HCT116 (cell line): ENCODE measurements at regions not wholly inside any gene's neighbourhood (a gene's known extent, or its start where the extent isn't known, plus 50 kb on each side); places are given as distances from the start of the nearest gene placed in this dataset.

Experiments used
- ATAC-seq: fragments of 200-7000 bp; cut with Tn5 transposase; 2 replicates; pipeline ENCODE4 v1.9.1; 2020; ENCODE audit warnings: mild to moderate bottlenecking, moderate library complexity
- BruUV-seq: library from RNA; stranded (reverse); fragments of 400-500 nt; replicated peaks from 2 replicates; lab custom pipeline; 2021; lab: Mats Ljungman, UMichigan
- CTCF ChIA-PET: fragments of 300-600 bp; sonication (Branson Sonifier 250); formaldehyde crosslinking; loops from one replicate; lab custom pipeline; 2021; ENCODE audit warnings: antibody characterized with exemption; lab: Charles Lee
- POLR2A ChIA-PET: fragments of 300-600, 350-600 bp; sonication (Branson Sonifier 250); formaldehyde crosslinking; loops from one replicate; lab custom pipeline; 2021; ENCODE audit warnings: antibody characterized with exemption; lab: Charles Lee
- RAD21 ChIA-PET, 2 experiments: fragments of 300-600 bp; sonication (Branson Sonifier 250); formaldehyde crosslinking; loops; one replicate each; lab custom pipeline; 2023; ENCODE audit warnings: low total read pairs in 2 of 2; ENCODE audit not compliant: uncharacterized antibody in 2 of 2, unreplicated experiment in 2 of 2, low non-redundant PET in 1 of 2; lab: Charles Lee
- DNase-seq: peaks from one replicate; pipeline ENCODE4 v3.0.0-alpha.2; 2010; ENCODE audit warnings: low read depth, low spot score
- H2AFZ ChIP-seq: fragments of 200-600 bp; shearing (Covaris generic), sonication (generic); 2 replicates; pipeline ENCODE4 v1.6.1; 2017; ENCODE audit warnings: low read depth, mixed run types, mixed read lengths, antibody characterized with exemption, low read length; ENCODE audit not compliant: poor library complexity, severe bottlenecking
- H3K27ac ChIP-seq: 2 replicates; pipeline ENCODE4 v1.5.1; 2012; ENCODE audit warnings: low read depth, low read length
- H3K27me3 ChIP-seq: fragments of 200-600 bp; sonication (generic); 2 replicates; pipeline ENCODE4 v1.6.1; 2016; ENCODE audit warnings: mixed run types, low read length, mixed read lengths; ENCODE audit not compliant: insufficient read depth
- H3K36me3 ChIP-seq, 2 experiments: fragments of 200-500 bp in 1 of 2; fragments of 200-600 bp in 1 of 2; sonication (Bioruptor generic) in 1 of 2; sonication (generic) in 1 of 2; 2 replicates each; pipeline versions ENCODE4 v1.5.1 to v1.6.1; 2014 to 2016; ENCODE audit warnings: low read length in 2 of 2, inconsistent platforms in 1 of 2, mixed read lengths in 1 of 2, mixed run types in 1 of 2; ENCODE audit not compliant: insufficient read depth in 2 of 2, control insufficient read depth in 1 of 2
- H3K4me1 ChIP-seq, 2 experiments: fragments of 200-600 bp in 1 of 2; sonication (generic) in 1 of 2; 2 replicates each; pipeline versions ENCODE4 v1.5.1 to v1.6.1; 2012 to 2017; ENCODE audit warnings: low read length in 2 of 2, inconsistent platforms in 1 of 2, mild to moderate bottlenecking in 1 of 2, mixed read lengths in 1 of 2, mixed run types in 1 of 2, moderate library complexity in 1 of 2; ENCODE audit not compliant: insufficient read depth in 2 of 2, control insufficient read depth in 1 of 2
- H3K4me2 ChIP-seq: fragments of 200-600 bp; sonication (generic); 2 replicates; pipeline ENCODE4 v1.6.1; 2017; ENCODE audit warnings: mixed run types, low read length, mixed read lengths
- H3K4me3 ChIP-seq, 2 experiments: fragments of 200-600 bp in 1 of 2; sonication (generic) in 1 of 2; replicated peaks in 1 of 2; 2 replicates each; pipeline ENCODE4 v1.5.1; 2011 to 2016; ENCODE audit warnings: low read length in 2 of 2, control low read depth in 1 of 2, low read depth in 1 of 2, mild to moderate bottlenecking in 1 of 2, mixed read lengths in 1 of 2, mixed run types in 1 of 2
- H3K79me2 ChIP-seq: fragments of 200-600 bp; sonication (generic); 2 replicates; pipeline ENCODE4 v1.6.1; 2017; ENCODE audit warnings: mild to moderate bottlenecking, mixed run types, low read length, moderate library complexity, mixed read lengths; ENCODE audit not compliant: insufficient read depth
- H3K9ac ChIP-seq: fragments of 200-600 bp; sonication (generic); 2 replicates; pipeline ENCODE4 v1.6.1; 2016; ENCODE audit warnings: low read length, mixed read lengths
- H3K9me2 ChIP-seq: fragments of 200-600 bp; sonication (generic), shearing (Covaris generic); 2 replicates; pipeline ENCODE4 v1.6.1; 2017; ENCODE audit warnings: mixed run types, mild to moderate bottlenecking, moderate library complexity; ENCODE audit not compliant: insufficient read depth
- H3K9me3 ChIP-seq, 2 experiments: fragments of 200-500 bp in 1 of 2; fragments of 200-600 bp in 1 of 2; sonication (Bioruptor generic) in 1 of 2; sonication (generic) in 1 of 2; 2 replicates each; pipeline ENCODE4 v1.6.1; 2014 to 2017; ENCODE audit warnings: low read length in 2 of 2, mixed read lengths in 2 of 2, inconsistent platforms in 1 of 2, low read depth in 1 of 2, mild to moderate bottlenecking in 1 of 2, mixed run types in 1 of 2, moderate library complexity in 1 of 2; ENCODE audit not compliant: control insufficient read depth in 1 of 2, insufficient read depth in 1 of 2
- H4K20me1 ChIP-seq: fragments of 200-600 bp; sonication (generic), shearing (Covaris generic); 2 replicates; pipeline ENCODE4 v1.6.1; 2017; ENCODE audit warnings: mixed run types, mild to moderate bottlenecking, moderate library complexity; ENCODE audit not compliant: insufficient read depth
- CBX3 ChIP-seq: IDR thresholded peaks from 2 replicates; pipeline ENCODE4 v1.6.1; 2012; ENCODE audit warnings: low read depth
- CEBPB ChIP-seq: IDR thresholded peaks from 2 replicates; pipeline ENCODE4 v1.6.1; 2012; ENCODE audit warnings: low read depth
- EGR1 ChIP-seq: IDR thresholded peaks from 2 replicates; pipeline ENCODE4 v1.6.1; 2012; ENCODE audit warnings: low read depth
- ELF1 ChIP-seq: IDR thresholded peaks from 2 replicates; pipeline ENCODE4 v1.6.1; 2012; ENCODE audit warnings: low read depth, borderline replicate concordance
- EZH2 ChIP-seq: fragments of 200-600 bp; sonication (generic); IDR thresholded peaks from 2 replicates; pipeline ENCODE4 v1.6.1; 2017; ENCODE audit warnings: antibody characterized with exemption, mixed run types
- EZH2phosphoT487 ChIP-seq: fragments of 200-600 bp; IDR thresholded peaks from 2 replicates; pipeline ENCODE4 v1.6.1; 2018; ENCODE audit warnings: antibody characterized with exemption, borderline replicate concordance
- JUND ChIP-seq: IDR thresholded peaks from 2 replicates; pipeline ENCODE4 v1.6.1; 2012
- MAX ChIP-seq: IDR thresholded peaks from 2 replicates; pipeline ENCODE4 v1.6.1; 2012
- POLR2A ChIP-seq: IDR thresholded peaks from 2 replicates; pipeline ENCODE4 v1.7.0; 2011; ENCODE audit warnings: borderline replicate concordance; ENCODE audit not compliant: insufficient read depth, insufficient read length; ENCODE audit errors: extremely low read depth
- POLR2AphosphoS5 ChIP-seq: IDR thresholded peaks from 2 replicates; pipeline ENCODE4 v1.6.1; 2011; ENCODE audit warnings: mild to moderate bottlenecking, low read depth, low read length, moderate library complexity
- RAD21 ChIP-seq: IDR thresholded peaks from 2 replicates; pipeline ENCODE4 v1.6.1; 2012; ENCODE audit warnings: low read depth, mild to moderate bottlenecking
- REST ChIP-seq: IDR thresholded peaks from 2 replicates; pipeline ENCODE4 v1.6.1; 2012; ENCODE audit warnings: low read depth
- SIN3A ChIP-seq: IDR thresholded peaks from 2 replicates; pipeline ENCODE4 v1.6.1; 2012; ENCODE audit warnings: low read depth
- SP1 ChIP-seq: IDR thresholded peaks from 2 replicates; pipeline ENCODE4 v1.6.1; 2012; ENCODE audit warnings: low read depth
- TCF7L2 ChIP-seq: IDR thresholded peaks from 2 replicates; pipeline ENCODE4 v1.7.0; 2011; ENCODE audit warnings: borderline replicate concordance, inconsistent platforms; ENCODE audit not compliant: insufficient read depth, insufficient read length; ENCODE audit errors: extremely low read depth
- YY1 ChIP-seq: IDR thresholded peaks from 2 replicates; pipeline ENCODE4 v1.6.1; 2011; ENCODE audit warnings: low read length, low read depth, moderate library complexity, mild to moderate bottlenecking; ENCODE audit not compliant: insufficient replicate concordance; ENCODE audit errors: extremely low read depth
- ZFX ChIP-seq: fragments of 450-650 bp; IDR thresholded peaks from 2 replicates; pipeline ENCODE4 v1.6.1; 2017
- intact Hi-C: fragments of 100-400 bp; cut with micrococcal nuclease; formaldehyde crosslinking; loops from 2 replicates; pipeline ENCODE4 v1.10.0; 2022
- TF ChIP-seq, protein P1 (sequence below): IDR thresholded peaks from 2 replicates; pipeline ENCODE4 v1.6.1; 2012

- TF ChIP-seq RAD21: no peak
These were observed 85.5 kb upstream of the GPM6B start (continued) for GRCh38 chrX:13902406-13902805.

DNA sequence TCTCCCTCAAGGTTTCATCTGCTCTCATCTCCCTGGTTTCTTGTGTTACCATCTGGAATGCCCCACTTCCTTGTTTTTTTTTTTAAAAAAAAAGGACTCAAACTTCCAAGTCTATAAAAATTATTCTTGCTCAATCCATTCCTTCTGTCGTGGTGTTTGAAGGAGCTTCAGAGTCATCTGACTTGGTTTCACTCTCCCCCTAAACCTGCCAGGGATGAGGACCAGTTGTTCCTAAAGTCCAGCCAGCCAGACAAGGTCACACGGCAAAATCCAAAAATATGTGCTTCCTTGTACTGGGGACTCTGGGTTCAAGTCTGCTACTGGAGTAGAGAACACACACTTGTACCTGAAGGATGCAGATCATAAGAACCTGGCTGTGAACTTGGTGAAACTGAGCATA, 84.5 kb upstream of the GPM6B start:
- no peaks in the 10 kb centered on the region for H3K36me3 ChIP-seq
- intact Hi-C loops: no loop called here
- H3K9me2 ChIP-seq: no peaks in the 10 kb centered on the region
- H3K4me3 ChIP-seq: no peak overlapping the region
- ChIA-PET CTCF (no interaction called here), RAD21 (no interaction called here), POLR2A (no interaction called here)
- H2AFZ ChIP-seq: no peak overlapping the region
- H3K4me2 ChIP-seq: no peak overlapping the region
- no TSS peak for BruUV-seq
- H3K9ac ChIP-seq: no peak overlapping the region
- no peak overlapping the region for H3K27ac ChIP-seq
- ATAC-seq: no peak
- no peaks in the 10 kb centered on the region for H4K20me1 ChIP-seq
- H3K4me1 ChIP-seq: peaks cover 0 to 7% of the 10 kb centered on the region in 2 experiments; a peak in 1 of 4 replicates
- no peaks in the 10 kb centered on the region for H3K79me2 ChIP-seq
- TF ChIP-seq EGR1: no peak
- TF ChIP-seq EZH2phosphoT487: no peak
- TF ChIP-seq, all 23 proteins: peak for 0
- Histone ChIP-seq H3K9me3 (no peaks in the 10 kb centered on the region), H3K27me3 (no peaks in the 10 kb centered on the region)
- no peak for DNase-seq

GRCh38 chrX:13900351-13900750, 83.5 kb upstream of the GPM6B start:
- H3K27ac ChIP-seq: no peak overlapping the region
- peaks cover 0 to 7% of the 10 kb centered on the region in 2 experiments; a peak in 1 of 4 replicates for H3K4me1 ChIP-seq
- H3K36me3 ChIP-seq: no peaks in the 10 kb centered on the region
- H4K20me1 ChIP-seq: no peaks in the 10 kb centered on the region
- ChIA-PET RAD21 (no interaction called here), POLR2A (no interaction called here), CTCF (no interaction called here)
- intact Hi-C loops: no loop called here
- DNase-seq (no peak), ATAC-seq (no peak)
- H3K4me3 ChIP-seq: no peak overlapping the region
- H3K4me2 ChIP-seq: no peak overlapping the region
- BruUV-seq: no TSS peak
- H2AFZ ChIP-seq: no peak overlapping the region
- no peaks in the 10 kb centered on the region for H3K9me2 ChIP-seq
- H3K27me3 ChIP-seq: no peaks in the 10 kb centered on the region
- no peaks in the 10 kb centered on the region for H3K9me3 ChIP-seq
- no peaks in the 10 kb centered on the region for H3K79me2 ChIP-seq
- no peak overlapping the region for H3K9ac ChIP-seq
- TF ChIP-seq, protein P1, sequence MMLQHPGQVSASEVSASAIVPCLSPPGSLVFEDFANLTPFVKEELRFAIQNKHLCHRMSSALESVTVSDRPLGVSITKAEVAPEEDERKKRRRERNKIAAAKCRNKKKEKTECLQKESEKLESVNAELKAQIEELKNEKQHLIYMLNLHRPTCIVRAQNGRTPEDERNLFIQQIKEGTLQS: no peak
- TF ChIP-seq JUND (no peak), EGR1 (no peak), ELF1 (no peak), TCF7L2 (no peak), POLR2AphosphoS5 (no peak), POLR2A (no peak), REST (no peak), EZH2 (no peak), ZFX (no peak), CEBPB (no peak), YY1 (no peak), MAX (no peak), RAD21 (no peak), SP1 (no peak), SIN3A (no peak), CBX3 (no peak)
